ENCODE measurements at regions not wholly inside any gene's neighbourhood (a gene's known extent, or its start where the extent isn't known, plus 50 kb on each side); places are given as distances from the start of the nearest gene placed in this dataset.

DNA sequence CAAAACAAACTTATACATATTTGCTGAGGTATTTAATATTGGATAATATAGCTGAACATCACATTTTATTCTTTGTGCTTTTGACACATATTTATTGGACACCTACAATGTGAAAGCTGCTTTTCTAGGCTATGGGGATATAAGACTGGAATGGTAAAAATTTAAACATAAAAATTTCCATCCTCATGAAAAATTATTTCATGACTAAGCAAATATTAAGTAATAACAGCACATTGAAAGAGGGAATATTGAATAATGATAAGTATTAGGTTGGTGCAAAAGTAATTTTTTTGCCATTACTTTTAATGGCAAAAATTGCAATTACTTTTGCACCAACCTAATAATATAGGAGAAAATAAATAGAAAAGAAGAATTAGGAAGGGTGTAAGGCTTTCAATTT, 972.5 kb upstream of the CDH8 start:
- no peak for DNase-seq

DNA sequence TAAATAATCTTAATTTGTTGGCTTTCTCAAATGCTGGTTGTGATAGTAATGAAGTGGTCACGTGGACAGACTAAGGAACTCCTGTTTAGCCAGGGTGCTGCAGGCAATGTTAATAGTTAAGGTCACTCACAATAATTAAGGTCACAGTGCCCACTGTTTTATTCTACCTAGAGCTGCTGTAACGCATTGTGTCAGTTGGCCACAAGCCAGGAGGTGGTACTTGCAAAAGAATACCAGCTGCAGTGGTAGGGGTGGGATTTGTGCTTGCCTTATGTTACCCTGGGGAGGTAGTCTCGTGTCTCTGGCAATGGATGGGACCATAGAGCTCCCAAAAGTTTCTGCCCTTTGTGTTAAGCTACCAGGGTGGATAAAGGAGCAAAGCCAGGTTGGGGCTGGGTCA, 969.1 kb upstream of the CDH8 start:
- DNase-seq: no peak

DNA sequence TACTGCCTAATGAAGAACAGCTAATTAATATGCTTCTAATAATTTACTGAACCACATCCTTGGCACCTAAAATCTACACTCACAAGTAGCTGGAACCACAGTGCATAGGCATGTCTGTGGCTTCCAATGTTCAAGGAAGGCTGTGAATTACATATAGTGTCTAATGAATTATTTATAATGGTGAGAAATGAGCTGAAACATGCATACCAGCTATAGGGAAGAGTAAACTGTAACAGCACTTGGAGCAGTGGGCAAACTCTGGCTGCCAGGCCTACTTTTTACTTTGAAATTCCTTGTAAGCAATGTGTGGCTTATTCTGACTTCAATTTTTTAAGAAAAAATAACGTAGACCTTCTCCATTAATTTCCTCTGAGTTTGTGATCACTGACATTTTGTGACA, 953.2 kb upstream of the CDH8 start:
- no peak for DNase-seq

DNA sequence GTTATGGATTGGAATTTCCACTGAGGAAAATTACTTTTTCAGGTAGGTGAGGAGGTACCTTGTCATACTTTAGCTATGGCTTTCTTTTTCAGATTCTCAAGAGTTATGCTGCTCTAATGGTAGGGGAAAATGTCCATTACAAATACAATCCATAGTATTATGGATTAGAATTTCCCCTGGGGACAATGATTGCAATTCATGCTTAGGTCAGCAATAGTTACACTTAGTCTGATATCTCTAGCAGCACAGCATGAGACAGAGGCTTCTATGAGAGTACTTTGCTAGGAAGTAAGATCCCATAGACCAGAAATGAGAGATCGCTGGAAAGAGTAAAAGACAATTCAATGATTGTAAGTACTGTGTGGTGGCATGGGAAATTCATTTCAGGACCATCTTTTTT, 949.5 kb upstream of the CDH8 start:
- no peak for DNase-seq

DNA sequence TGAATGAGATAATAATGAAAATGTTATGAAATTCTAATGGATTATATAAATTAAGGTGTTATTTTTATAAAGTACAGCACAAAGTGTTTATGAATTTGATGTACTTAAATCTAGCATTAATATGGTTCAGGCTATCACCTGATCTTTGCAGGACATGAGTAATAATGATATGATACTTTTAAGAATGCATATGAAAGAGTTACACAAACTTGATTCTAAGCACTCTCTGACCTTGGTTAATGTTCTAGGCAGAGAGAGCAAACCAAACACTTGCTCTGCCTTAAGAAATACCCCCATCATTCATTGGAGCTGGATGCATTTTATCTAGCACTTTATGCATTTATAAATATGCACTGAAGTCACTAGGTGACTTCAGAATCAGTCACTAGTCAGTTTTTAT, 942.2 kb upstream of the CDH8 start:
- DNase-seq: no peak

DNA sequence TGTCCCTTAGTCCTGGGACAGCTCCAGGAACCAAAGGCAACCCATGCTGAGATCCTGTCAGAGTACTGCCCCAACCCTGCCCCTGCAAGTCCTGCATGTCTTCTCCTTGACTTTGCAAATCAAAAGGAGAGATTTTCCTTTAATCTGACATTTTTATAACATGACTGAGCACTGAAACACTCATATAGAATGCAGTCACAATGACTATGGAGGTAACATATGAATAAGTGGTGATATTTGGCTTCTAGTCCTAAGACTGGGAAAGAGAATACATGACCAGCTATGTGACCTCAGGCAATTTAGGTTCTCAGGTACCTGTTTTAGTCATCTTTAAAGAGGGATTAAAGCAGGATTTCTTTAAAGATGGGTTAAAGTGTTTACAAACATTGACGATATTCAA, 941.6 kb upstream of the CDH8 start:
- DNase-seq: no peak

DNA sequence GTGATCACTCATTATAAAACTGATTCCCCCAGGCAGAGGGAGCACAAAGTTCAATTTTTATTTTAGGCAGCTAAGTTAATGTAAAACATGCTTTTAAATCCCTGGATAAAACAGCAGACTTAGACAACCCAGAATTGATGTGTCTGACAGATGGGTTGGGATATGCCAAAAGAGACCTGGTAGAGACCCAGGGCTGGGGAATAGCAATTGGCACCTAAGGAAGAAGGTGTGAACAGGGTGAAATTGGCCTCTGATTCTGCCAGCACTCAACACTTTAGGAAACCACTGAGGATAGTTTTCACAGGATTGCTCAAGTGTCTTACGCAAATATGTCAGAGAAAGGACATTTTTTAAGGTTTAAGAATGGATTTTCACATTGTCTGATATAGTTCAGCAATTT, 938.2 kb upstream of the CDH8 start:
- no peak for DNase-seq

DNA sequence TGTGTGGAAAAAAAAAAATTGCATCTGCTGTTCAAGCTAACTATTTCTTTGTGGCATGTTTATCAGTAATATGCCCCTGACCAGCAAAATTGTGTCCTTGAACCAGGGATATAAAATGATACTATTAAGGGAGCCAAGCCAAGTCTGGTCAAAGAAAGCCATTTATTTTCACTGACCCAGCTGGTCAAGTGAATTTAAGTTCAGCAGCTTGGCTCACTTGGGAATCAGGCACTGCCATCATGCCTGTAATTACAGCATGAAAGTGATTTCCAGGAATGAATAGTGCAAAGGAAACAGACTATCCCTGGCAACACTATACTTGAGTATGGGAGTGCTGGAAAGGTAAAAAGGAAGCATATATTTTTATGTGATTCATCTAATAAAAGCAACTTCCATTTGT, 934.6 kb upstream of the CDH8 start:
- DNase-seq: no peak

DNA sequence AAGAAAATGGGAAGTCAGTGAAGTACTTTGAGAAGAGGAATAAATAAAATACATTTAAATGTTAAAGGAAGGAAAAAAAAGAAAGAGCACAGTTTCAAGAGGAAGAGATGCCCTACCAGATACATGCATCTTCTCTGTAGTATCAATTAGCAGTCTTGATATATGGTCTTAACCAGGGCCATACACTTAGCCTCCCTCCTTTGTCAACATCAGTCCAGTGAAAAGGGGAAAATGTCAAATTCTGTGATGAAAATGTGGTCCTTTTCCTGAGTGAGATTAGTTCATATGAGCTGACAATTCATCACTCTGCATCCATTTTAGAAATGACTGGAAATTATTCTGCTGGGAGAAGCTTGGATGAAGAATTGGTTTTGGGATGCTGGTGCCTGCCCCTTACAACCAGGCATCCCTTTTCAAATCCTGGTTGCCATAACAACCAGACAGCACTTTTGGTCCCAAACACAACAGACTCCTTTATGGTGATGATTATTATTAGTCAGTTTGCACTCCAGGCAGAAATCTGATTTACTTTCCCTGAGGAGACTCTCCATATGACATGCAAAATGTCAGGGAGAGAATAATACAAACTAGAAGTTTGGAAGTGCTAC, 933.6 kb upstream of the CDH8 start:
- no peak for DNase-seq

DNA sequence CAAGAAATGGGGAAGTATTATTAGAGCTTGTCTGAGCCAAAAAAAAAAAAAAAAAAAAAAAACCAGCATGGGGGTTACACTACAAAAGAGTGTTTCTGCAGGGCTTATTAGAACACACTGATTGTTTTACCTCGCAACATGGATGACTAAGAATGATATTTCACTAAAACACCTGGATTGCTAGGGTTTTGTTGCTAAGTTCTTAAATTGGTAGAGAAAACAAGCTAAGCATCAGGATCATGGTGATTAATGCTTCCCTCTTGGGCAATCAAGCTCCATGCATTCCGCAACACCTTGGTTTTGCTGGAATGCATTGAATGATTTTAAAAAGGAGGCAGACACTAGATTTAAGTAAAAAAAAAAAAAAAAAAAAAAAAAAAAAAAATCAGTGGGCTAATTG, 931.4 kb upstream of the CDH8 start:
- DNase-seq: no peak

DNA sequence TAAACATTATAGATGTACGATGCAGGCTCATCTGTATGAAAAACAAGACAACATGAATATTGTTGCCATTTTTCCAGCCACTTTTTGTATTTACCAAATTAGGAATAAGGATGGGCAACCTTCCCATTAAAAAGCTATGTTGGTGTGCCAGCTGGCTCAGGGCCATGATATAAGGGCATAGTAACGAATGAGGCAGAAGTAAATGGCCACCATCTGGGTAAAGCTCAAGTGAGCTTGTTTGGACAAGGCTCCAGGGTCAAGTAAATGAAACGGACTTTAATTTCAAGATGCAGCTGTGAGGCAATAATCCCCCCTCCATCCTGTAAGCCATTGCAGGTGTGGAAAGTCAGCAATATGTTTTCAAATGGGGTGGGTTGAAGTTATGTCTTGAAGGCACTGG, 930.9 kb upstream of the CDH8 start:
- DNase-seq: no peak

DNA sequence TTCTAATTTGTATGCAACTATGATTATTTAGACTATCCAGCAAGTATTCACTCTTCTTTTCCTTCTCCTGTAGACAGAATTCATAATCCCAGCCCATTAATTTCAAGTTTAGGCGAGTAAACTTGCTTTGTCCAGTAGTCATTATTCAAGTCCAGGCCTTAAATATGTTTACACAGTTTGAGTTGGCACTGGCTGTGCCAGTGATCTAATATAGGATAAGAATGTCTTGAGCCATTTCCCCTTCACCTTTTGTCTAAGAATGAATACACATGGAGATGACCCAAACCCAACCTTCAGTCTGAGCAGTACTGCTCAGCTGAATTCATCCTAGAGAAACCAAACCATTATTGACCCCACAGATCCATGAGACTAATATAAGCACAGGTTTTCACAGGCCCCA, 930.4 kb upstream of the CDH8 start:
- no peak for DNase-seq

DNA sequence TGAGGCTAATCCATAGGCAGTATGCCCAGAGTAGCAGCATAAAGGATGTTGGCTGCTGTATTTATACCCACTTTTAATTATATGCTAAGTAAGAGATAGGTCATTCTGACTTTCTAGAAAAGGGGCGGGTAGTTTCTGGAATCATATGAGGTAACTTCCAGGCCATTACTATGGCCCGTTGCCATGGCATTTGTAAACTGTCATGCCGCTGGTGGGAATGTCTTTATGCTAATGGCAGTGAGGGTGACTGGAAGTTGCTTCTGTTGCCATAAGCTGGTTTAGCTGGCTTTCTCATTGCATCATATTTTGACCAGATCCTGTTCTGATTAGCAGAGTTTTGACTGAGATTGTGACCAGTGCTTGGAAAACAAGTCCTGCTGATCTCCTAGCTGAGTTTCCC, 929.6 kb upstream of the CDH8 start:
- no peak for DNase-seq

DNA sequence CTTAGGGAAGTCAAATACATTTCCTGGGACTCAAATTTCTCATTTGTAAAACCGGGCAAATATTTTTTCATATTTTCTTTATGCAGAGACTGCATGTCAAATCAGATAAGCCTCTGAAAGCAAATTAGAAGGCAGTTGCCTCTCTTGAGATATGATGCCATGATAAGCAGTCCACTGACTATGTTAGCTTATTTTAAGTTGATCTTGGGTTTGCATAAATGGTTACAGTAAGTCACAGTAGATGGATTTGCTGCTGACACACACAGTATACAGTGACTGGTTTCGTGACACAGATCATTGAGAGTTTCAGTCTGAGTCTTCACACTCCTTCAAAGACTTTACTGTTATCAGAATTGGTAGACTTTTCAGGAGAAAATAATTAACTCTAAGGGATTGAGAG, 927.6 kb upstream of the CDH8 start:
- no peak for DNase-seq

DNA sequence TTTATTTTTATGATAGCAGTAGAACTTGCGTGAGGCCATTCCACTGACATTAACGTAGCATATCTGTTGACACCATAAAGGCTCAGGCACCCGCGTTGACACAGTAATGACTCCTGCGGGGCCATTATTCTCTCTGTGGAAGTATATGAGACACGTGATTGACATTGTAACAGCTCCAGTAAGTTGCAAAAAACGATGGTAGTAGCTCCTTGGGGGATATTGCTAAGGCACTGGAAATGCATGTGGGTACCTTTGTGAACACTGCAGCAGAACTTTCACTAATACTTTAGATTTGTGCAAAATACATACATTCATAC, 918.8 kb upstream of the CDH8 start:
- DNase-seq: no peak

DNA sequence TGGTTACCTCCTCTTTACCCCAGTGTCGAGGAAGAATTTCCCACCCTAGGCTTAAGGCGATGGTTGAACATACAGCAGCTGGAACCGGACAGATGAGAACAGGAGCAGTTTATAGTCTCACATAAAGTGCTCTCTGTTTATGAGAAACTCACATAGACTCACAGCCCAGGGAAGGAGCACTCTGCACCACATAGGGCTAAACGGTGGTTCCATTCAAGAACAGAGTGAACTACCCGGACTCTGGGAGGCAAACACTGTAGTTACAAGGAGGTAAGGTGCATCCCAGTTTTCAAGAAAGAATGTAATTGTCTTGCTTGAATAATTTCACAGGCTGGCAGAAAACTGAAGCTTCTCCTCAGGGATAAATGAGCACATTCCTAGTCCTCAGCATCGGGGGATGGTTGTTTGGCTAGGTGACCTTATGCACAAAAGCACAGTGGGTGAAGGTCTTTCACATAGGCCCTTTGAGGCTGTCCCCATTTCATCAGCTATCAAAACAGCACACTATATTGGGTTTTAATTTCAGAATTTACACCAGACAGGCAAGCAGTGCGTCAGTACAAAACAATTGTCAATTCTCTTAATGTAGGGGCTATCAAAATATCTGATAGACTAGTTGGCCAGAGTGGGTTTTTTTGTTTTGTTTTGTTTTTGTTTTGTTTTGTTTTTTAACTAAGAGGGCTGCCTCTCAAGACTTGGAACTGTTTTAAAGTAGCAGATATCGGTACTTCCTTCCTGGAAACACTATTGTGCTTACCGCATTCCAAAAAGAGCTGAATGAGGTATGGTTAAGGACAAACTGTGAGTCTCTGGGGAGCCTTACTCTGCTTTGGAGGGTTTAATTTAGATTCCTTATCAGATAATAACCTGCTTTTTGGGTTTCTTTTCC, 918.1 kb upstream of the CDH8 start:
- no peak for DNase-seq

DNA sequence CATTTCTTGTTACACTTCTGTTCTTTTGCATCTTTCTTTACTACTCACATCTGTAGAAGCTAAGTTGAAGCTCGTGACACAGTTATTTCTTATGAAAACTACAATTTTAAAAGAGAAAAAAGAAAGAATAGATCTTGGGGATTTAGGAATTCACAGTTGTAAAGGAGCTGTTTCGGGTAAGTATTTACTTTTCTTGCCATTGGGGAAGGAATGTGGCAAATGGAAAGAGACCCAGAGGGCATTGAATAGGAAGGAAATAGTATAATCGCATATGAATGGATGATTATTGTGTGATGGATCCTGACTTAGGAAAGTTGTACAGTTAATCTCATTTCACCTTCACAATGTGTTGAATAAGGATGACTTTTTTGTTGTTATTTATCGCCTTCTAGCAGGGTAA, 914.1 kb upstream of the CDH8 start:
- no peak for DNase-seq

DNA sequence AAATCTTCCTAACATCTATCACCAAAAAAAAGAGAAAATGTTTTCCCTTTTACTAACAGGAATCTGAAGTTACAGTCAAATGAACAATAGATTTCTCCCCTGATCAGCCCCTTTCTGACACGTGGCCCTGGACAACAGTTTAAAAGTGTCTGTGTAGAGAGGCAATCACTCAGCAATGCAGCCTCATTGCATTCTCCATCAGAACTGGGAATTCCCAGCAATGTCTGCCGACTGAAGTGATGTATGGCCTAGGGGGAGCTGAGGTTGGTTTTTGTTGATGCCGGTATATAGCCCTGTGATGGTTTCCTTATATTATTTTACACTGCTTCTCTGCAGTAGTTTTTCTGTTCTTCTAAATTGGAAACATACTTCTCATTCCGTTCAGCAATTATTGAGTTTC, 904.3 kb upstream of the CDH8 start:
- no peak for DNase-seq

DNA sequence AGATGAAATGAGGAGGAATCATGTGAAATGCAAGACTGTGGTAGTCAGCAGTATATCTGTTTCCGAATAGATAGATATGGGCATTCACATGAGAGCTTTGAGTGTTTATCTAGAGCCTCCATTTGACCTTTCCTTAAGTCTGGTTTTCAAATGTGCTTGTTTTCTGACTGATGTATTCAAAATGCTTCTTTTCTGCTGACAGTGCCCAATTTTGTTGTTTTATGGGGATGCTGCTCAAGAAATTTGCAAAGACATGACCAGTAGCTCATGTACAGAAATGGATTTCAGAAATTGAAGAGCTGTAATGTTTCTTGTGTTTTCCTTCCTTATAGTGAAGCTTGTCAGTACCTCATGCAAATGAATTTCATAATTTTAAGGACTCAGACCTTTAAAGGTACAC, 903.4 kb upstream of the CDH8 start:
- no peak for DNase-seq

DNA sequence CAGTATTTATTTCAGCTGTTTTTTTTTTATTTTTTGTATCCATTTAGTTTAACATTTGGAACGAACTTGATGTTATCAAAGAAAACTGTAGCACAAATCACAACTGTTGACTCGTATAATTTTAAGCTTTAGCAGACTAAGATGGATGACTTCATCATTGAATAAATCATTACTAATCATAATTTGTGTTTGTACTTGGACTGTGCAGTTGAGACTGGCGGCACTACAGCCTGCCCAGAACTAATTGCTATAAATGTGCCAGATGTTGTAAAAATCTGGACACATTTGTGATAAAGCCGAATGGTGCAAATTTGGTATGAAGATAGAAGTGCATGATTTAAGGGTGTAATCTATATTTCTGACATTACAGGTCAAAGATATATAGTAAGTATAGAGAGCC, 897.7 kb upstream of the CDH8 start:
- DNase-seq: no peak

DNA sequence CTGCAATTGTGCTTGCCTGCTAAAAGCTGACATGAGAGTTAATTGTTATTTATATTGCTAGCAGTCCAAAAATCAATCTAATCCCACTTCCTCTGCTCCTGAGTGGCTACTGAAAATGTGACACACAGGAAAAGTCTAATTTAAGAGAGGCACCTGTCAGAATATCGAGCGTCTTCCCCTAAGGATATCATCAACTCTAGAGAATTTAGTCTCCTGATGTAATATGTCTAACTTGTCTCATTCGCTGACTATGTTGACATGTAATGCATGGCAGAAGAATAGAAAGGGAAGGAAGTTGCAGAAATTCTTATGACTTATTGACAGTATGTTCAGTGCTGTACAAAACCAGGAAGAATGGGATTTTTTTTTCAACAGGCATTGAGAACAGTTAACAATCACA, 893.4 kb upstream of the CDH8 start:
- DNase-seq: no peak

DNA sequence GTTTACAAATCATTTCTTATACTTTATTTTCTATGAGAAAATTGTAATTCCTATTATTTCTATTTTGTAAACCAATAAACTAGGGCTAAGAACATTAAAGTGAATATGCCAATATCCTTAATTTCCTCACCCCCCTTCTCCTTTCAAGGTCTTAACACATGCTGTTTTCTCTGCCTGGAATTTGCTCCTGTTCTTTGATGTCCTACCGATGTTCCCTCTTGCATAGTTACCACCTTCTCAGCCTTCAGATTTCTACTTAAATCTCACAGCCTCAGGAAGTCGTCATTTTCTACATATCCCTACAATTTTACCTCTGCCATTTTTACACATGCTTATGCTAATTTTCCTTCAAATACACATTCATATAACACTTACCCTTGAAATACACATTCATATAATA, 890.9 kb upstream of the CDH8 start:
- DNase-seq: no peak

DNA sequence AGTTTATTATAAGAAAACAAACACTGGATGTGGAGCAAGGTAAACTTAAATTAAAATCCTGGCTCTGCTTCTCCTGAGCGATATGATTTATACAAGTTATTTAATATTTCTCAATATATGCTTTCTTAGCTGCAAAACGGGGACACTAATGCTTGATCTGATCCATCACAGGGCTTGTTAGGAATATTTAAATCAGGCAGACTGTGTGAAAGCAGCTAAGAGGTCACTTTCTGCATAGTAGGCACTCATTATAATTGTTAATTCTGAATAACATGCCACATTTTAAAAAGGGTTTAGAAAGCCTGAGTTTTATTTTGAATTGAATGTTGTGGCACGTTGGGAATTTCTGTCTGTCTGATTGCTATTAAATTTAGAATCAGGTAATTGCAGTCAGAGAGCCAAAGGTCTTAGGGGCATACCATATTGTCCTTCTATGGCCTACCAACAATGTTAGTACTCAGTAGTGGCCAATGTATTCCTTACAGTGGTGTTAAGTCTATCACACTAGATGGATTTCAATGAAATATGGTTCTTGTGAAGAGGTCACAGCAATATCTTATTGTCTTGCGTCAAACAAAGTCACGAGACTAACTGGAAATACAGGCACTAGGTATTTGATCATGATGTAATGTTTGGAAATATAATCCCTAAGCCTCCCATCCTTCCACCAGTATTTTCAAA, 890.0 kb upstream of the CDH8 start:
- DNase-seq: no peak

DNA sequence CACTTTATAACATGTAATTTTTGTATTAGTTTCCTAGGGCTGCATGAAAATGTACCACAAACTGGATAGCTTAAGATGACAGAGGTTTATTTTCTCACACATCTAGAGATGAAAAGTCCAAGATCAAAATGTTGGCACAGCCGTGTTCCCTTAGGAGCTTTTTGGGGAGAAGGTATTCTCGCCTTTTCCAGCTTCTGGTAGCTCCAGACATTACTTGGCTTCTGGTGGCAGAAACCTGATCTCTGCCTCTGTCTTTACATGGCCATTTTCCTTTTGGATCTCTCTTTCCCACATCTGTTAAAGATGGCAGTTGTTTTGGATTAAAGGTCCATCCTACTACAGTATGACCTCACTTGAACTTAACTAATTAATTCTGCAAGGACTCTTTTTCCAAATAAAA, 885.7 kb upstream of the CDH8 start:
- DNase-seq: no peak

DNA sequence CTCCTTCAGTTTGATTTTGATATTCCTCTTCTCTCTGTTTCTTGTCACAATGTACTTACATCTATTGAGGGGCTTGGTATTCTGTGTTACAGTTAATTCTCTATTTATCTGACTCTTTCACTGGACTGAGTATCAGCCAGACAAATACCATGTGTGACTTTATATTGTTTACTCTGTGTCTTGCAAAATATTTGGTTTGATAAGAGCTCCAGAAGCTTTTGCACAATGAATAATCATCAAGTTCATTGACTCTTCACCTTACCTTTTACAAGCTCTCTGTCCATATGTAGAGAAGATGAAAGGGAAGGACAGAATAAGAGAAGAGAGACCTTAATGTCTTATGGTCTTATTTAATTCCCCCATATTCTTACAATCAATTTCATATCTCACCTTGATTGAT, 877.7 kb upstream of the CDH8 start:
- no peak for DNase-seq
